WTC11 (cell line): ENCODE measurements at regions not wholly inside any gene's neighbourhood (a gene's known extent, or its start where the extent isn't known, plus 50 kb on each side); places are given as distances from the start of the nearest gene placed in this dataset.

ENCODE experiments used
- ATAC-seq: fragments of 200-7000 bp; cut with Tn5 transposase; 2 replicates; pipeline ENCODE4 v1.10.0; 2021; ENCODE audit warnings: mild to moderate bottlenecking, moderate library complexity
- CTCF ChIA-PET: fragments of 300-600 bp; sonication (Branson Sonifier 250); formaldehyde crosslinking; loops from one replicate; lab custom pipeline; 2021; ENCODE audit warnings: antibody characterized with exemption; lab: Charles Lee
- POLR2A ChIA-PET: fragments of 350-600 bp; sonication (Branson Sonifier 250); formaldehyde crosslinking; loops from one replicate; lab custom pipeline; 2021; ENCODE audit warnings: antibody characterized with exemption; lab: Charles Lee
- DNase-seq: peaks from one replicate; pipeline ENCODE4 v3.0.0; 2021; ENCODE audit warnings: low spot score
- H3K27ac Mint-ChIP-seq: 2 replicates; pipeline ENCODE4 v1.8.0; 2021; ENCODE audit warnings: mixed read lengths
- H3K27me3 Mint-ChIP-seq: 2 replicates; pipeline ENCODE4 v1.8.0; 2021; ENCODE audit warnings: low read depth, mild to moderate bottlenecking, moderate library complexity, mixed read lengths
- H3K36me3 Mint-ChIP-seq: 2 replicates; pipeline ENCODE4 v1.8.0; 2021; ENCODE audit warnings: mixed read lengths
- H3K4me1 Mint-ChIP-seq: 2 replicates; pipeline ENCODE4 v1.8.0; 2022; ENCODE audit warnings: mixed read lengths
- H3K4me3 Mint-ChIP-seq: 2 replicates; pipeline ENCODE4 v1.8.0; 2021; ENCODE audit warnings: mild to moderate bottlenecking, moderate library complexity, mixed read lengths
- H3K9me3 Mint-ChIP-seq: 2 replicates; pipeline ENCODE4 v1.8.0; 2021; ENCODE audit warnings: mixed read lengths
- ATF1 ChIP-seq: sonication (generic); formaldehyde crosslinking; IDR thresholded peaks from 2 replicates; pipeline ENCODE4 v1.8.1; 2023; ENCODE audit warnings: mild to moderate bottlenecking, moderate library complexity, missing genetic modification reagents
- FOXJ3 ChIP-seq: sonication (generic); formaldehyde crosslinking; IDR thresholded peaks from 2 replicates; pipeline ENCODE4 v1.9.0; 2021; ENCODE audit warnings: missing genetic modification reagents, mild to moderate bottlenecking, borderline replicate concordance
- FOXP1 ChIP-seq: sonication (generic); formaldehyde crosslinking; IDR thresholded peaks from 2 replicates; pipeline ENCODE4 v1.8.0; 2022; ENCODE audit warnings: missing genetic modification reagents, mild to moderate bottlenecking, moderate library complexity, borderline replicate concordance
- GABPB1 ChIP-seq: sonication (generic); formaldehyde crosslinking; IDR thresholded peaks from 2 replicates; pipeline ENCODE4 v1.8.1; 2023; ENCODE audit warnings: mild to moderate bottlenecking, missing genetic modification reagents
- HMGA2 ChIP-seq: fragments of 250-450 bp; sonication (Bioruptor Pico); IDR thresholded peaks from 2 replicates; pipeline ENCODE4 v1.4.0; 2021; ENCODE audit warnings: mild to moderate bottlenecking, moderate library complexity
- KAT7 ChIP-seq: sonication (generic); formaldehyde crosslinking; IDR thresholded peaks from 2 replicates; pipeline ENCODE4 v1.8.1; 2023; ENCODE audit warnings: missing genetic modification reagents, mild to moderate bottlenecking, borderline replicate concordance
- MXD4 ChIP-seq: fragments of 250-450 bp; sonication (Bioruptor Pico); IDR thresholded peaks from 2 replicates; pipeline ENCODE4 v1.8.0; 2021; ENCODE audit warnings: mild to moderate bottlenecking, moderate library complexity, borderline replicate concordance
- MYBL2 ChIP-seq: sonication (generic); formaldehyde crosslinking; IDR thresholded peaks from 2 replicates; pipeline ENCODE4 v1.8.1; 2023; ENCODE audit warnings: mild to moderate bottlenecking, moderate library complexity, missing genetic modification reagents
- OVOL2 ChIP-seq: fragments of 250-450 bp; sonication (Bioruptor Pico); IDR thresholded peaks from 2 replicates; pipeline ENCODE4 v1.9.0; 2021; ENCODE audit warnings: mild to moderate bottlenecking, borderline replicate concordance
- TCF7 ChIP-seq: sonication (generic); formaldehyde crosslinking; IDR thresholded peaks from 2 replicates; pipeline ENCODE4 v1.8.0; 2022; ENCODE audit warnings: mild to moderate bottlenecking, low read depth, missing genetic modification reagents, moderate library complexity
- TEAD1 ChIP-seq: sonication (generic); formaldehyde crosslinking; IDR thresholded peaks from 2 replicates; pipeline ENCODE4 v1.8.0; 2022; ENCODE audit warnings: mild to moderate bottlenecking, missing genetic modification reagents
- ZBTB21 ChIP-seq: sonication (generic); formaldehyde crosslinking; IDR thresholded peaks from 2 replicates; pipeline ENCODE4 v1.8.1; 2023; ENCODE audit warnings: mild to moderate bottlenecking, missing genetic modification reagents, borderline replicate concordance
- ZNF219 ChIP-seq: sonication (generic); formaldehyde crosslinking; IDR thresholded peaks from 2 replicates; pipeline ENCODE4 v1.8.0; 2023; ENCODE audit warnings: missing genetic modification reagents, mild to moderate bottlenecking, borderline replicate concordance
- ZNF396 ChIP-seq: fragments of 250-450 bp; sonication (Bioruptor Pico); IDR thresholded peaks from 2 replicates; pipeline ENCODE4 v1.8.0; 2021; ENCODE audit warnings: mild to moderate bottlenecking, moderate library complexity, borderline replicate concordance
- TF ChIP-seq, protein P1 (sequence below): sonication (generic); formaldehyde crosslinking; IDR thresholded peaks from 2 replicates; pipeline ENCODE4 v1.8.1; 2023; ENCODE audit warnings: mild to moderate bottlenecking, missing genetic modification reagents
- TF ChIP-seq, protein P2 (sequence below): sonication (generic); formaldehyde crosslinking; conservative IDR thresholded peaks from 2 replicates; pipeline ENCODE4 v1.8.1; 2022; ENCODE audit warnings: mild to moderate bottlenecking, missing genetic modification reagents
- TF ChIP-seq, protein P3 (sequence below): fragments of 200-600 bp; IDR thresholded peaks from 2 replicates; pipeline ENCODE4 v1.8.0; 2022; ENCODE audit warnings: antibody characterized with exemption
- TF ChIP-seq, protein P4 (sequence below): sonication (generic); formaldehyde crosslinking; conservative IDR thresholded peaks from 2 replicates; pipeline ENCODE4 v1.8.1; 2023; ENCODE audit warnings: mild to moderate bottlenecking, low read depth, missing genetic modification reagents, moderate library complexity
- TF ChIP-seq, protein P5 (sequence below): fragments of 250-450 bp; sonication (Bioruptor Pico); IDR thresholded peaks from 2 replicates; pipeline ENCODE4 v1.9.0; 2021; ENCODE audit warnings: moderate library complexity, mild to moderate bottlenecking, inconsistent platforms, borderline replicate concordance

DNA sequence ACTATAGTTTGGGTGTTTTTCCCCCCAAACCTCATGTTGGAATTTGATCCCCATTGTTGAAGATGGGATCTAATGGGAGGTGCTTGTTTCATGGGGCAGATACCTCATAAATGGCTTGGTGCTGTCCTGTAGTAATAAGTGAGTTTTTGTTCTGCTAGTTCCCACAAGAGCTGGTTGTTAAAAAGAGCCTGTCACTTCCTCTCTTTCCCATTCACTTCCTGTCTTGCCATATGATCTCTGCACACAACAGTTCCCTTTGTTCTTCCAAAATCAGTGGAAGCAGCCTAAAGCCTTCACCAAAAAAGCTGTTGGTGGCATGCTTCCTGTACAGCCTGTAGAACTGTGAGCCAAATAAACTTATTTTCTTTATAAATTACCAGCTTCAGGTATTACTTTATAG lies 768.2 kb upstream of the VRK2 start:
- no peak for ATAC-seq
- POLR2A ChIA-PET, result no interaction called here
- no peak for TF ChIP-seq ZBTB21 (CRISPR knock-in tag)
- no peak for TF ChIP-seq MYBL2 (CRISPR knock-in tag)
- TF ChIP-seq, protein P1, sequence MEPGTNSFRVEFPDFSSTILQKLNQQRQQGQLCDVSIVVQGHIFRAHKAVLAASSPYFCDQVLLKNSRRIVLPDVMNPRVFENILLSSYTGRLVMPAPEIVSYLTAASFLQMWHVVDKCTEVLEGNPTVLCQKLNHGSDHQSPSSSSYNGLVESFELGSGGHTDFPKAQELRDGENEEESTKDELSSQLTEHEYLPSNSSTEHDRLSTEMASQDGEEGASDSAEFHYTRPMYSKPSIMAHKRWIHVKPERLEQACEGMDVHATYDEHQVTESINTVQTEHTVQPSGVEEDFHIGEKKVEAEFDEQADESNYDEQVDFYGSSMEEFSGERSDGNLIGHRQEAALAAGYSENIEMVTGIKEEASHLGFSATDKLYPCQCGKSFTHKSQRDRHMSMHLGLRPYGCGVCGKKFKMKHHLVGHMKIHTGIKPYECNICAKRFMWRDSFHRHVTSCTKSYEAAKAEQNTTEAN (CRISPR knock-in tag), result no peak
- TF ChIP-seq, protein P2, sequence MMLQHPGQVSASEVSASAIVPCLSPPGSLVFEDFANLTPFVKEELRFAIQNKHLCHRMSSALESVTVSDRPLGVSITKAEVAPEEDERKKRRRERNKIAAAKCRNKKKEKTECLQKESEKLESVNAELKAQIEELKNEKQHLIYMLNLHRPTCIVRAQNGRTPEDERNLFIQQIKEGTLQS (CRISPR knock-in tag), result no peak
- TF ChIP-seq, all 79 proteins: peak for 0
- Mint-ChIP-seq H3K36me3 (peaks cover 40% of the 10 kb centered on the region), H3K4me3 (no peak overlapping the region), H3K27ac (no peak overlapping the region), H3K9me3 (peaks cover 74% of the 10 kb centered on the region), H3K4me1 (no peaks in the 10 kb centered on the region), H3K27me3 (no peaks in the 10 kb centered on the region; the same call in 1 of the 2 replicates)
- CTCF ChIA-PET, result no interaction called here
- DNase-seq, result no peak

DNA sequence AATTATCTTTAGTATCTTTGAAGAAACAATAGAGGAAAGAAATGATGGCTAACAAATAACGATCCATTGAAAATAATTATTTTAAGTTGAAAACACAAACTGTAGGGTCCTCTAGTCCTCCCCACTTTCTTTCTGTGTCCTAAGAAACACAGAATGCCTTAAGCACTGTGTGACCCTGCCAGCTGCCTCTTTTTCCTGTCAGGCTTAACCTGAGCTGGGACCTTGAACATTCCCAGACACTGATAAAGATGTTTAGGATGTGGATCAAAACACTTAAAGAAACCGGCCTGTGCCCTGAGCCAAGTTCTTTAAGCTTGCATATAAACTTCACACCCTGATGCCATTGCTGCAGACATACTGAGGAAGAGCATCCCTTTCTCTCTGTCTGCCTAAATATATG lies 755.4 kb upstream of the VRK2 start:
- no peaks in the 10 kb centered on the region for H3K4me1 Mint-ChIP-seq
- ChIA-PET CTCF (no interaction called here), POLR2A (no interaction called here)
- no peaks in the 10 kb centered on the region for H3K36me3 Mint-ChIP-seq
- no peaks in the 10 kb centered on the region for H3K27me3 Mint-ChIP-seq
- no peak for ATAC-seq
- no peak for TF ChIP-seq FOXP1
- no peak for TF ChIP-seq TEAD1 (CRISPR knock-in tag)
- no peak for TF ChIP-seq HMGA2 (CRISPR knock-in tag)
- TF ChIP-seq KAT7, result no peak
- TF ChIP-seq, protein P3, sequence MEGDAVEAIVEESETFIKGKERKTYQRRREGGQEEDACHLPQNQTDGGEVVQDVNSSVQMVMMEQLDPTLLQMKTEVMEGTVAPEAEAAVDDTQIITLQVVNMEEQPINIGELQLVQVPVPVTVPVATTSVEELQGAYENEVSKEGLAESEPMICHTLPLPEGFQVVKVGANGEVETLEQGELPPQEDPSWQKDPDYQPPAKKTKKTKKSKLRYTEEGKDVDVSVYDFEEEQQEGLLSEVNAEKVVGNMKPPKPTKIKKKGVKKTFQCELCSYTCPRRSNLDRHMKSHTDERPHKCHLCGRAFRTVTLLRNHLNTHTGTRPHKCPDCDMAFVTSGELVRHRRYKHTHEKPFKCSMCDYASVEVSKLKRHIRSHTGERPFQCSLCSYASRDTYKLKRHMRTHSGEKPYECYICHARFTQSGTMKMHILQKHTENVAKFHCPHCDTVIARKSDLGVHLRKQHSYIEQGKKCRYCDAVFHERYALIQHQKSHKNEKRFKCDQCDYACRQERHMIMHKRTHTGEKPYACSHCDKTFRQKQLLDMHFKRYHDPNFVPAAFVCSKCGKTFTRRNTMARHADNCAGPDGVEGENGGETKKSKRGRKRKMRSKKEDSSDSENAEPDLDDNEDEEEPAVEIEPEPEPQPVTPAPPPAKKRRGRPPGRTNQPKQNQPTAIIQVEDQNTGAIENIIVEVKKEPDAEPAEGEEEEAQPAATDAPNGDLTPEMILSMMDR, result no peak
- TF ChIP-seq MXD4 (CRISPR knock-in tag), result no peak
- TF ChIP-seq ATF1 (CRISPR knock-in tag), result no peak
- TF ChIP-seq, protein P4, sequence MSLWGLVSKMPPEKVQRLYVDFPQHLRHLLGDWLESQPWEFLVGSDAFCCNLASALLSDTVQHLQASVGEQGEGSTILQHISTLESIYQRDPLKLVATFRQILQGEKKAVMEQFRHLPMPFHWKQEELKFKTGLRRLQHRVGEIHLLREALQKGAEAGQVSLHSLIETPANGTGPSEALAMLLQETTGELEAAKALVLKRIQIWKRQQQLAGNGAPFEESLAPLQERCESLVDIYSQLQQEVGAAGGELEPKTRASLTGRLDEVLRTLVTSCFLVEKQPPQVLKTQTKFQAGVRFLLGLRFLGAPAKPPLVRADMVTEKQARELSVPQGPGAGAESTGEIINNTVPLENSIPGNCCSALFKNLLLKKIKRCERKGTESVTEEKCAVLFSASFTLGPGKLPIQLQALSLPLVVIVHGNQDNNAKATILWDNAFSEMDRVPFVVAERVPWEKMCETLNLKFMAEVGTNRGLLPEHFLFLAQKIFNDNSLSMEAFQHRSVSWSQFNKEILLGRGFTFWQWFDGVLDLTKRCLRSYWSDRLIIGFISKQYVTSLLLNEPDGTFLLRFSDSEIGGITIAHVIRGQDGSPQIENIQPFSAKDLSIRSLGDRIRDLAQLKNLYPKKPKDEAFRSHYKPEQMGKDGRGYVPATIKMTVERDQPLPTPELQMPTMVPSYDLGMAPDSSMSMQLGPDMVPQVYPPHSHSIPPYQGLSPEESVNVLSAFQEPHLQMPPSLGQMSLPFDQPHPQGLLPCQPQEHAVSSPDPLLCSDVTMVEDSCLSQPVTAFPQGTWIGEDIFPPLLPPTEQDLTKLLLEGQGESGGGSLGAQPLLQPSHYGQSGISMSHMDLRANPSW, result no peak
- TF ChIP-seq OVOL2 (CRISPR knock-in tag), result no peak
- TF ChIP-seq, all 79 proteins: peak for 0
- Mint-ChIP-seq H3K27ac (no peak overlapping the region), H3K9me3 (peaks cover 4% of the 10 kb centered on the region), H3K4me3 (no peak overlapping the region)
- DNase-seq, result no peak

DNA sequence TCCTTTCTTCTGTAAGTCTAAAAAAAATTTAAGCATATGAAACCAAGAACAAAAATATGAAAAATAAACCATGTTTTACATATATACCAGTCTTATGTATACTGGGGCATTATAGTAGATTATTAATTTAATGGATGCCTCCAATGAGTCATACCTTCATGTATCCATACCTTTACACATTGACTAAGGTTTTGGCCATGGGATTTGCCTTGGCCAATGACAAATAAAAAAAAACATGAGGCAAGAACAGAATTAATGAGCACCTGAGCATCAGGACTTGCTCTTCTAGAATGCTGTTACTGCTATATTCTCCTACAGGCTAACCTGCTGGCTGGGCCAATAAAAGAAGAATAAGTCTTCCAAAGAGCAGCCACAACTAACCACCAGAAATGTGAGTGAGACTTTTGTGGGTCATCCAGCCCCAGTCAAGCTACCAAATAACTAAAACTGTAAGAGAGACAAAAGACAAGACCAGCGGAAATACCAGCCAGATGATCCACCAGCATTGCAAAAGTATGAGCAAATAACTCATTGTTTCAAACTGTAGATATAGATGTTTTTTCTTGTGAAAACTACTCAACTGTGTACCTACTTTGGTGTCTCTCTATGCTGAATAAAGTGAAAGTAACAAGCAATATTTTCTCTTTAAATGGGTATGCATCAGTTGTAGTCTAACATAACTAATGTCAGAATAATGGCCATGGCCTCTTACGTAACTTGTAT lies 749.6 kb upstream of the VRK2 start:
- Mint-ChIP-seq H3K27ac (no peak overlapping the region), H3K9me3 (no peaks in the 10 kb centered on the region), H3K27me3 (no peaks in the 10 kb centered on the region), H3K4me3 (no peak overlapping the region), H3K4me1 (peaks cover 4% of the 10 kb centered on the region; the same call in 1 of the 2 replicates), H3K36me3 (no peaks in the 10 kb centered on the region)
- DNase-seq, result no peak
- ATAC-seq, result no peak
- CTCF ChIA-PET, result no interaction called here
- no peak for TF ChIP-seq HMGA2 (CRISPR knock-in tag)
- no peak for TF ChIP-seq GABPB1
- TF ChIP-seq TCF7 (CRISPR knock-in tag), result no peak
- TF ChIP-seq, protein P2 (CRISPR knock-in tag), result no peak
- TF ChIP-seq, protein P5, sequence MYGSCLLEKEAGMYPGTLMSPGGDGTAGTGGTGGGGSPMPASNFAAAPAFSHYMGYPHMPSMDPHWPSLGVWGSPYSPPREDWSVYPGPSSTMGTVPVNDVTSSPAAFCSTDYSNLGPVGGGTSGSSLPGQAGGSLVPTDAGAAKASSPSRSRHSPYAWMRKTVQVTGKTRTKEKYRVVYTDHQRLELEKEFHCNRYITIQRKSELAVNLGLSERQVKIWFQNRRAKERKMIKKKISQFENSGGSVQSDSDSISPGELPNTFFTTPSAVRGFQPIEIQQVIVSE (CRISPR knock-in tag), result no peak
- no peak for TF ChIP-seq FOXJ3 (CRISPR knock-in tag)
- no peak for TF ChIP-seq ZNF396 (CRISPR knock-in tag)
- TF ChIP-seq ZNF219 (CRISPR knock-in tag), result no peak
- no peak for TF ChIP-seq ATF1 (CRISPR knock-in tag)
- TF ChIP-seq OVOL2 (CRISPR knock-in tag), result no peak
- POLR2A ChIA-PET, result no interaction called here
